Head of caudate nucleus (tissue), 42 donors: ENCODE measurements at regions not wholly inside any gene's neighbourhood (a gene's known extent, or its start where the extent isn't known, plus 50 kb on each side); places are given as distances from the start of the nearest gene placed in this dataset.
"Not testable (repeated sequence)": the region's sequence is repeated elsewhere in the genome, so short reads cannot be mapped to it uniquely, and the experiment has no call there.

ENCODE experiments used
- DNase-seq, 42 donors: peaks; one replicate each; pipeline versions ENCODE4 v3.0.0 to v3.0.0-alpha.2; 2020 to 2021; ENCODE audit warnings: mixed read lengths in 7 of 42
- intact Hi-C: fragments of 100-400 bp; cut with DNase I; formaldehyde crosslinking; loops from one replicate; pipeline ENCODE4 v1.15.0; 2022

GRCh38 chr3:137191133-137191923, 233.5 kb downstream of the IL20RB start:
- DNase-seq, result no peak
- intact Hi-C loops, result no loop called here

GRCh38 chr3:137191951-137192350, 234.2 kb downstream of the IL20RB start:
- intact Hi-C loops, result no loop called here
- no peak for DNase-seq

- intact Hi-C loops, result no loop called here
- DNase-seq, result no peak
These were observed 236.5 kb downstream of the IL20RB start for GRCh38 chr3:137194301-137194700.

GRCh38 chr3:137198374-137198773, 240.6 kb downstream of the IL20RB start:
- intact Hi-C loops, DNase-seq: not testable (repeated sequence)

GRCh38 chr3:137199678-137200077, 241.9 kb downstream of the IL20RB start:
- no peak for DNase-seq
- intact Hi-C loops, result no loop called here

- no peak for DNase-seq
- intact Hi-C loops, result no loop called here
These were observed 243.3 kb downstream of the IL20RB start for GRCh38 chr3:137201066-137201465.

GRCh38 chr3:137202941-137203340, 245.2 kb downstream of the IL20RB start:
- no peak for DNase-seq
- intact Hi-C loops, result no loop called here

- intact Hi-C loops, result no loop called here
- no peak for DNase-seq
These were observed 246.6 kb downstream of the IL20RB start for GRCh38 chr3:137204409-137204808.

GRCh38 chr3:137205394-137206045, 247.7 kb downstream of the IL20RB start:
- intact Hi-C loops, result no loop called here

GRCh38 chr3:137207616-137208015, 249.8 kb downstream of the IL20RB start:
- intact Hi-C loops, result no loop called here
- DNase-seq, result no peak

More at GRCh38 chr3:137205394-137206045, 247.7 kb downstream of the IL20RB start:
- no peak for DNase-seq

GRCh38 chr3:137217733-137218132, 259.9 kb downstream of the IL20RB start:
- intact Hi-C loops, result no loop called here

GRCh38 chr3:137219801-137220445, 262.1 kb downstream of the IL20RB start:
- intact Hi-C loops, result no loop called here
- no peak for DNase-seq

More at GRCh38 chr3:137217733-137218132, 259.9 kb downstream of the IL20RB start:
- no peak for DNase-seq

GRCh38 chr3:137222736-137223225, 265.0 kb downstream of the IL20RB start:
- no peak for DNase-seq
- intact Hi-C loops, result no loop called here

- DNase-seq, result no peak
- intact Hi-C loops, result no loop called here
These were observed 266.7 kb downstream of the IL20RB start for GRCh38 chr3:137224464-137224863.

GRCh38 chr3:137242836-137243400, 285.1 kb downstream of the IL20RB start:
- intact Hi-C loops, result no loop called here
- no peak for DNase-seq

GRCh38 chr3:137246491-137246890, 288.7 kb downstream of the IL20RB start:
- DNase-seq, result no peak
- intact Hi-C loops, result no loop called here

- DNase-seq, result no peak
These were observed 291.6 kb downstream of the IL20RB start for GRCh38 chr3:137249311-137249940.

GRCh38 chr3:137259089-137259488, 301.3 kb downstream of the IL20RB start:
- no peak for DNase-seq
- intact Hi-C loops, result no loop called here

More at GRCh38 chr3:137249311-137249940, 291.6 kb downstream of the IL20RB start:
- intact Hi-C loops, result no loop called here

- intact Hi-C loops, result no loop called here
- DNase-seq, result no peak
These were observed 301.9 kb downstream of the IL20RB start for GRCh38 chr3:137259701-137260100.
